SK-N-SH (cell line): ENCODE measurements at regions not wholly inside any gene's neighbourhood (a gene's known extent, or its start where the extent isn't known, plus 50 kb on each side); places are given as distances from the start of the nearest gene placed in this dataset.

Experiments
- CTCF ChIA-PET: fragments of 300-600, 350-600 bp; formaldehyde crosslinking; extraction: SDS; loops from one replicate; lab custom pipeline; 2021; lab: Yijun Ruan, JAX
- POLR2A ChIA-PET: fragments of 350-600 bp; sonication (Branson Sonifier 250); formaldehyde crosslinking; extraction: SDS; loops from one replicate; lab custom pipeline; 2020; ENCODE audit warnings: antibody characterized with exemption, inconsistent platforms; lab: Yijun Ruan, JAX
- DNase-seq: peaks from one replicate; pipeline ENCODE4 v3.0.0; 2012
- H2AFZ ChIP-seq: fragments of 200-600 bp; sonication (generic); 2 replicates; pipeline ENCODE4 v1.8.1; 2016; ENCODE audit warnings: antibody characterized with exemption, mild to moderate bottlenecking, low read depth
- H3F3A ChIP-seq: fragments of 200-600 bp; sonication (generic); replicated peaks from 2 replicates; pipeline ENCODE3; 2016; ENCODE audit warnings: antibody characterized with exemption, mild to moderate bottlenecking; ENCODE audit not compliant: insufficient read depth
- H3K27ac ChIP-seq, 2 experiments: fragments of 200-500 bp in 1 of 2; fragments of 200-600 bp in 1 of 2; sonication (Bioruptor generic) in 1 of 2; sonication (generic), shearing (Covaris generic) in 1 of 2; 2 replicates each; pipeline versions ENCODE4 v1.5.1 to v1.6.1; 2014 to 2016; ENCODE audit warnings: low read depth in 2 of 2, inconsistent platforms in 1 of 2, low read length in 1 of 2, mild to moderate bottlenecking in 1 of 2, mixed read lengths in 1 of 2
- H3K27me3 ChIP-seq: fragments of 200-600 bp; sonication (generic), shearing (Covaris generic); 2 replicates; pipeline ENCODE4 v1.6.1; 2016; ENCODE audit warnings: mixed run types; ENCODE audit not compliant: insufficient read depth
- H3K36me3 ChIP-seq, 2 experiments: fragments of 200-500 bp in 1 of 2; fragments of 200-600 bp in 1 of 2; sonication (Bioruptor generic) in 1 of 2; sonication (generic) in 1 of 2; replicated peaks in 1 of 2; 2 replicates each; pipeline versions ENCODE3 to v1.5.1; 2014 to 2016; ENCODE audit warnings: low read length in 1 of 2, mild to moderate bottlenecking in 1 of 2; ENCODE audit not compliant: insufficient read depth in 2 of 2, control insufficient read depth in 1 of 2
- H3K4me1 ChIP-seq, 2 experiments: fragments of 200-500 bp in 1 of 2; fragments of 200-600 bp in 1 of 2; sonication (Bioruptor generic) in 1 of 2; sonication (generic), shearing (Covaris generic) in 1 of 2; 2 replicates each; pipeline versions ENCODE4 v1.5.1 to v1.6.1; 2014 to 2016; ENCODE audit warnings: low read depth in 1 of 2, low read length in 1 of 2, mixed run types in 1 of 2; ENCODE audit not compliant: insufficient read depth in 2 of 2, control insufficient read depth in 1 of 2
- H3K4me2 ChIP-seq: fragments of 200-600 bp; sonication (generic), shearing (Covaris generic); 2 replicates; pipeline ENCODE4 v1.6.1; 2017; ENCODE audit warnings: mixed run types
- H3K4me3 ChIP-seq, 2 experiments: fragments of 200-500 bp in 1 of 2; fragments of 200-600 bp in 1 of 2; sonication (Bioruptor generic) in 1 of 2; sonication (generic), shearing (Covaris generic) in 1 of 2; 2 replicates each; pipeline versions ENCODE4 v1.5.1 to v1.8.1; 2014 to 2016; ENCODE audit warnings: low read depth in 2 of 2, inconsistent platforms in 1 of 2, low read length in 1 of 2, mild to moderate bottlenecking in 1 of 2, mixed read lengths in 1 of 2, moderate library complexity in 1 of 2
- H3K79me2 ChIP-seq: fragments of 200-600 bp; sonication (generic); 2 replicates; pipeline ENCODE4 v1.8.1; 2017; ENCODE audit warnings: mild to moderate bottlenecking; ENCODE audit not compliant: insufficient read depth
- H3K9ac ChIP-seq: fragments of 200-600 bp; sonication (generic); 2 replicates; pipeline ENCODE4 v1.6.1; 2017; ENCODE audit warnings: mixed run types
- H3K9me2 ChIP-seq: fragments of 200-600 bp; sonication (generic); 2 replicates; pipeline ENCODE4 v1.6.1; 2017; ENCODE audit warnings: mixed run types
- H3K9me3 ChIP-seq: fragments of 200-600 bp; sonication (generic); 2 replicates; pipeline ENCODE4 v1.6.1; 2017; ENCODE audit warnings: mixed run types, mild to moderate bottlenecking, moderate library complexity
- H4K20me1 ChIP-seq: fragments of 200-600 bp; sonication (generic); 2 replicates; pipeline ENCODE4 v1.6.1; 2017; ENCODE audit warnings: mild to moderate bottlenecking, mixed run types; ENCODE audit not compliant: insufficient read depth
- CTCF ChIP-seq: fragments of 200-600 bp; sonication (generic); IDR thresholded peaks from 2 replicates; pipeline ENCODE4 v1.6.1; 2017; ENCODE audit warnings: antibody characterized with exemption, mild to moderate bottlenecking, moderate library complexity
- EZH2phosphoT487 ChIP-seq: fragments of 200-600 bp; sonication (generic); IDR thresholded peaks from 2 replicates; pipeline ENCODE4 v1.6.1; 2017; ENCODE audit warnings: low read depth, mixed run types, mild to moderate bottlenecking, antibody characterized with exemption, moderate library complexity, borderline replicate concordance
- FOXJ3 ChIP-seq: sonication (generic); formaldehyde crosslinking; IDR thresholded peaks from 2 replicates; pipeline ENCODE4 v1.5.1; 2020; ENCODE audit warnings: mild to moderate bottlenecking, missing genetic modification reagents
- GABPA ChIP-seq: IDR thresholded peaks from 2 replicates; pipeline ENCODE4 v1.4.0; 2012; ENCODE audit warnings: low read depth, mild to moderate bottlenecking
- NRF1 ChIP-seq: IDR thresholded peaks from 2 replicates; pipeline ENCODE4 v1.6.1; 2012; ENCODE audit warnings: low read depth, mild to moderate bottlenecking, low read length
- RCOR1 ChIP-seq: fragments of 150-350 bp; IDR thresholded peaks from 2 replicates; pipeline ENCODE4 v1.6.1; 2017; ENCODE audit warnings: antibody characterized with exemption, low read length
- REST ChIP-seq: IDR thresholded peaks from 2 replicates; pipeline ENCODE4 v1.6.1; 2012; ENCODE audit warnings: mild to moderate bottlenecking, low read depth, low read length, moderate library complexity
- RXRA ChIP-seq: IDR thresholded peaks from 2 replicates; pipeline ENCODE4 v1.4.0; 2012; ENCODE audit warnings: low read depth, mild to moderate bottlenecking, borderline replicate concordance
- SIN3A ChIP-seq: IDR thresholded peaks from 2 replicates; pipeline ENCODE4 v1.6.1; 2012; ENCODE audit warnings: low read depth, mild to moderate bottlenecking, low read length, moderate library complexity, borderline replicate concordance
- SMC3 ChIP-seq: IDR thresholded peaks from 2 replicates; pipeline ENCODE4 v1.6.1; 2012; ENCODE audit warnings: low read depth, low read length, improper control_type of control experiment
- TEAD4 ChIP-seq: IDR thresholded peaks from 2 replicates; pipeline ENCODE4 v1.4.0; 2012; ENCODE audit warnings: mild to moderate bottlenecking, borderline replicate concordance; ENCODE audit not compliant: insufficient read depth
- YY1 ChIP-seq: IDR thresholded peaks from 2 replicates; pipeline ENCODE4 v1.4.0; 2012; ENCODE audit warnings: low read depth, mild to moderate bottlenecking
- WGBS: methylation state at CpG from one replicate; pipeline ENCODE4 v1.1.6; 2017; ENCODE audit warnings: low lambda C conversion rate; 5-methylcytosine and 5-hydroxymethylcytosine counted together

- Histone ChIP-seq H3K4me2 (no peak overlapping the region), H3F3A (no peaks in the 10 kb centered on the region), H3K9me2 (no peaks in the 10 kb centered on the region), H3K27ac (no peak overlapping the region), H3K9me3 (no peaks in the 10 kb centered on the region), H4K20me1 (no peaks in the 10 kb centered on the region), H2AFZ (no peak overlapping the region), H3K36me3 (no peaks in the 10 kb centered on the region), H3K4me3 (no peak overlapping the region; a peak in 1 of 4 replicates), H3K27me3 (no peaks in the 10 kb centered on the region), H3K9ac (no peak overlapping the region), H3K79me2 (no peaks in the 10 kb centered on the region), H3K4me1 (peaks cover 0 to 8% of the 10 kb centered on the region in 2 experiments; a peak in 2 of 4 replicates)
- TF ChIP-seq RCOR1 (no peak), FOXJ3 (no peak), TEAD4 (no peak), EZH2phosphoT487 (no peak), REST (no peak)
- POLR2A ChIA-PET = no interaction called here
- DNase-seq = no peak
- CTCF ChIA-PET = interaction anchor here (0.6 kb wide), 2 partner anchors 193 to 795 kb away, joined by 3 read pairs; no protein-coding TSS in a partner anchor
- 28% methylated on average over 1 of the region's 1 CpG for WGBS
These were observed 265.9 kb upstream of the RPS23 start for GRCh38 chr5:82544004-82544403.

GRCh38 chr5:82540301-82540700 is 262.1 kb upstream of the RPS23 start:
- Histone ChIP-seq H3K9me2 (no peaks in the 10 kb centered on the region), H3F3A (no peaks in the 10 kb centered on the region), H3K36me3 (no peaks in the 10 kb centered on the region), H3K9ac (no peak overlapping the region), H3K27me3 (no peaks in the 10 kb centered on the region), H3K79me2 (no peaks in the 10 kb centered on the region), H3K4me3 (no peak overlapping the region), H3K4me1 (peaks cover 0 to 35% of the 10 kb centered on the region in 2 experiments; a peak in 2 of 4 replicates), H3K27ac (peak overlapping the region in 1 of 2 experiments; percentile 100; a peak in 2 of 4 replicates), H4K20me1 (no peaks in the 10 kb centered on the region), H3K4me2 (no peak overlapping the region), H2AFZ (no peak overlapping the region), H3K9me3 (no peaks in the 10 kb centered on the region)
- CTCF ChIA-PET = no interaction called here
- TF ChIP-seq CTCF = no peak
- no peak for TF ChIP-seq YY1
- TF ChIP-seq SMC3 = no peak
- no peak for TF ChIP-seq RXRA
- no peak for TF ChIP-seq SIN3A
- TF ChIP-seq GABPA = no peak
- TF ChIP-seq NRF1 = no peak
- no peak for TF ChIP-seq EZH2phosphoT487
- 77% methylated on average over 3 of the region's 3 CpGs for WGBS
- DNase-seq = no peak
- POLR2A ChIA-PET = no interaction called here
